HG02884 (cell line): ENCODE measurements at regions not wholly inside any gene's neighbourhood (a gene's known extent, or its start where the extent isn't known, plus 50 kb on each side); places are given as distances from the start of the nearest gene placed in this dataset.

Experiments used
- ATAC-seq: cut with Tn5 transposase; IDR thresholded peaks from one replicate; pipeline ENCODE4 v1.9.1; 2021; ENCODE audit warnings: mild to moderate bottlenecking, moderate library complexity; ENCODE audit not compliant: unreplicated experiment

- ATAC-seq, result no peak
Observed at GRCh38 chr1:208570362-208570761, 326.2 kb upstream of the PLXNA2 start.

- no peak for ATAC-seq
Observed at GRCh38 chr1:208576425-208576824, 332.2 kb upstream of the PLXNA2 start.

GRCh38 chr1:208577381-208577905, 333.3 kb upstream of the PLXNA2 start:
- no peak for ATAC-seq

- no peak for ATAC-seq
Observed at GRCh38 chr1:208581209-208581608, 337.0 kb upstream of the PLXNA2 start.

- ATAC-seq, result no peak
Observed at GRCh38 chr1:208581667-208582066, 337.5 kb upstream of the PLXNA2 start.

- ATAC-seq, result no peak
Observed at GRCh38 chr1:208584167-208584755, 340.1 kb upstream of the PLXNA2 start.

- peak; percentile 95 for ATAC-seq
Observed at GRCh38 chr1:208587110-208587509, 342.9 kb upstream of the PLXNA2 start.

- ATAC-seq, result no peak
Observed at GRCh38 chr1:208593306-208594006, 349.3 kb upstream of the PLXNA2 start.

GRCh38 chr1:208595236-208595635, 351.1 kb upstream of the PLXNA2 start:
- no peak for ATAC-seq

GRCh38 chr1:208595745-208596144, 351.6 kb upstream of the PLXNA2 start:
- no peak for ATAC-seq

GRCh38 chr1:208597571-208597970, 353.4 kb upstream of the PLXNA2 start:
- no peak for ATAC-seq

GRCh38 chr1:208598021-208598420, 353.8 kb upstream of the PLXNA2 start:
- ATAC-seq, result no peak

GRCh38 chr1:208599063-208599462, 354.9 kb upstream of the PLXNA2 start:
- ATAC-seq, result no peak

GRCh38 chr1:208600456-208601190, 356.4 kb upstream of the PLXNA2 start:
- ATAC-seq, result no peak

- no peak for ATAC-seq
Observed at GRCh38 chr1:208601561-208601960, 357.4 kb upstream of the PLXNA2 start.

- no peak for ATAC-seq
Observed at GRCh38 chr1:208603721-208604120, 359.5 kb upstream of the PLXNA2 start.

- ATAC-seq, result peak; percentile 94
Observed at GRCh38 chr1:208604295-208604694, 360.1 kb upstream of the PLXNA2 start.

- no peak for ATAC-seq
Observed at GRCh38 chr1:208606959-208607358, 362.8 kb upstream of the PLXNA2 start.

GRCh38 chr1:208607616-208608015, 363.4 kb upstream of the PLXNA2 start:
- ATAC-seq, result no peak

GRCh38 chr1:208614610-208615009, 370.4 kb upstream of the PLXNA2 start:
- ATAC-seq, result no peak

- ATAC-seq, result no peak
Observed at GRCh38 chr1:208615371-208615770, 371.2 kb upstream of the PLXNA2 start.

- no peak for ATAC-seq
Observed at GRCh38 chr1:208616776-208617175, 372.6 kb upstream of the PLXNA2 start.
